Endothelial cell of umbilical vein (primary cell): ENCODE measurements at regions not wholly inside any gene's neighbourhood (a gene's known extent, or its start where the extent isn't known, plus 50 kb on each side); places are given as distances from the start of the nearest gene placed in this dataset.

Experiments
- CTCF ChIP-seq, 2 donors: IDR thresholded peaks; 1 replicate in 1 of 2; 2 replicates in 1 of 2; pipeline ENCODE4 v1.5.1; 2011; ENCODE audit warnings: low read length in 2 of 2, mild to moderate bottlenecking in 2 of 2, moderate library complexity in 2 of 2, control low read depth in 1 of 2, inconsistent platforms in 1 of 2, low read depth in 1 of 2; ENCODE audit not compliant: insufficient read depth in 1 of 2; ENCODE audit errors: extremely low read depth in 1 of 2
- EZH2 ChIP-seq: IDR thresholded peaks from 2 replicates; pipeline ENCODE4 v1.6.1; 2012; ENCODE audit warnings: borderline replicate concordance, low read depth, mild to moderate bottlenecking, moderate library complexity, low read length, inconsistent platforms; ENCODE audit not compliant: severe bottlenecking
- FOS ChIP-seq: IDR thresholded peaks from 2 replicates; pipeline ENCODE4 v1.6.1; 2011; ENCODE audit warnings: mild to moderate bottlenecking, low read length, moderate library complexity, borderline replicate concordance; ENCODE audit not compliant: insufficient read depth
- MAX ChIP-seq: IDR thresholded peaks from 2 replicates; pipeline ENCODE4 v1.6.1; 2011; ENCODE audit not compliant: insufficient read depth, insufficient read length
- MYC ChIP-seq: IDR thresholded peaks from one replicate; pipeline ENCODE4 v1.6.1; 2011; ENCODE audit warnings: mild to moderate bottlenecking, low read depth, low read length
- POLR2A ChIP-seq: IDR thresholded peaks from 2 replicates; pipeline ENCODE4 v1.6.1; 2012; ENCODE audit warnings: low read depth, mild to moderate bottlenecking, control low read depth, low read length
- POLR2AphosphoS5 ChIP-seq: IDR thresholded peaks from 2 replicates; pipeline ENCODE4 v1.6.1; 2012; ENCODE audit warnings: low read depth, mild to moderate bottlenecking, control low read depth, low read length, moderate library complexity; ENCODE audit not compliant: insufficient read depth

GRCh38 chr12:92206596-92206995 lies 61.0 kb upstream of the BTG1 start:
- TF ChIP-seq CTCF (IDR thresholded peaks at IDR 0.05; ENCODE audit: extremely low read depth in 1 of 2, insufficient read depth in 1 of 2, low read depth in 1 of 2, low read length in 2 of 2) (no peak), MAX (no peak), EZH2 (no peak), POLR2A (no peak), POLR2AphosphoS5 (no peak), MYC (no peak), FOS (no peak)
